Lung (tissue), 11 donors: ENCODE measurements at regions not wholly inside any gene's neighbourhood (a gene's known extent, or its start where the extent isn't known, plus 50 kb on each side); places are given as distances from the start of the nearest gene placed in this dataset.

ENCODE experiments used
- ATAC-seq: fragments of 200-7000 bp; cut with Tn5 transposase; one replicate; pipeline ENCODE4 v1.9.1; 2020; ENCODE audit warnings: moderate number of reproducible peaks; ENCODE audit not compliant: insufficient read depth, low FRiP score
- DNase-seq, 3 donors: peaks; one replicate each; pipeline ENCODE4 v3.0.0-alpha.2; 2013 to 2017
- H3K27ac ChIP-seq, 2 donors: one replicate each; pipeline ENCODE4 v1.5.1; 2013; ENCODE audit warnings: mild to moderate bottlenecking in 2 of 2, moderate library complexity in 2 of 2, control low read depth in 1 of 2, inconsistent platforms in 1 of 2, low read depth in 1 of 2, low read length in 1 of 2
- H3K27me3 ChIP-seq, 3 donors: one replicate each; pipeline ENCODE4 v1.5.1; 2013; ENCODE audit warnings: low read length in 2 of 3; ENCODE audit not compliant: control insufficient read depth in 3 of 3, insufficient read depth in 3 of 3
- H3K36me3 ChIP-seq, 4 donors: one replicate each; pipeline ENCODE4 v1.5.1; 2013; ENCODE audit warnings: low read length in 4 of 4, mild to moderate bottlenecking in 1 of 4, moderate library complexity in 1 of 4; ENCODE audit not compliant: control insufficient read depth in 4 of 4, insufficient read depth in 4 of 4
- H3K4me1 ChIP-seq, 5 donors: one replicate each; pipeline ENCODE4 v1.5.1; 2013; ENCODE audit warnings: low read length in 5 of 5, mild to moderate bottlenecking in 2 of 5, moderate library complexity in 1 of 5; ENCODE audit not compliant: control insufficient read depth in 5 of 5, insufficient read depth in 5 of 5
- H3K4me3 ChIP-seq: one replicate; pipeline ENCODE4 v1.5.1; 2013; ENCODE audit warnings: mild to moderate bottlenecking, control low read depth, moderate library complexity
- H3K9ac ChIP-seq, 2 donors: one replicate each; pipeline ENCODE4 v1.5.1; 2013; ENCODE audit warnings: low read length in 2 of 2, control low read depth in 1 of 2; ENCODE audit not compliant: insufficient read depth in 1 of 2
- H3K9me3 ChIP-seq, 4 donors: one replicate each; pipeline ENCODE4 v1.5.1; 2013; ENCODE audit warnings: low read length in 3 of 4, mild to moderate bottlenecking in 1 of 4, moderate library complexity in 1 of 4; ENCODE audit not compliant: control insufficient read depth in 4 of 4, insufficient read depth in 3 of 4
- CTCF ChIP-seq: IDR thresholded peaks from 2 replicates; pipeline ENCODE4 v1.5.1; 2012; ENCODE audit warnings: mild to moderate bottlenecking; ENCODE audit errors: control extremely low read depth, extremely low read depth
- WGBS, 2 donors: extraction: QIAGEN DNeasy Blood & Tissue Kit; methylation state at CpG; one replicate each; pipeline ENCODE4 v1.1.7; 2013; 5-methylcytosine and 5-hydroxymethylcytosine counted together
- donor health status: control.
- donor health status: control.
- donor health status: Bipolar disorder and iron deficiency.
- donor health status: healthy.
- donor health status: DM: yes; HTN: yes; CAD: no.

- Histone ChIP-seq H3K27me3 (peaks cover 0 to 8% (median 5%) of the 10 kb centered on the region in 3 donors), H3K4me1 (peaks cover 0 to 3% (median 0%) of the 10 kb centered on the region in 5 donors), H3K9ac (no peak overlapping the region), H3K36me3 (no peaks in the 10 kb centered on the region), H3K4me3 (no peak overlapping the region), H3K9me3 (peaks cover 0 to 7% (median 0%) of the 10 kb centered on the region in 4 donors), H3K27ac (no peak overlapping the region)
- ATAC-seq, result no peak
- no peak for TF ChIP-seq CTCF
- 66 to 76% methylated on average over 9 of the region's 9 CpGs for WGBS, 2 donors
- peak in 1 of 3 donors; percentile 48 for DNase-seq
Measured at GRCh38 chr16:86716649-86717048, 138.3 kb downstream of the FOXL1 start.

GRCh38 chr16:86718118-86718517, 139.8 kb downstream of the FOXL1 start:
- ATAC-seq, result no peak
- WGBS, 2 donors, result 33 to 39% methylated on average over 9 of the region's 9 CpGs
- peak in 1 of 3 donors; percentile 37 for DNase-seq

DNA sequence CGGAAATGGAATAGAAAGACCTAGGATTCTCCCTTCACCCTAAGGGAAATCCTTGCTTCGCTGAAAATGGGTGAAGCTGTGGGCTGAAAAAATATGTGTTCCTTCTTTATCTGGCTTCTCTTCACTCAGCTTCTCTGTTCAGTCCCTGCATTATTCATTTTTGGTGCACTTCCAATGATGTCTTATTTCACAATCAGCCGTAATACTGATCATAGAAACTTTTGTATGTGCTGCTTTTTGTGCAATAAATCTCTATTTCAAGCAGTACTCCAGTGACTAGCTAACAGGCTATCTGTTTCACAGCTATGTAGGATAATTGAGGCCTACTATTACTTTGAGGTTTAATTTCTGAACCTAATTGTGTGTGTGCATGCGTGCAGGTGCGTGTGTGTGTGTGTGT, 144.6 kb downstream of the FOXL1 start:
- Histone ChIP-seq H3K36me3 (no peaks in the 10 kb centered on the region), H3K4me3 (no peak overlapping the region), H3K27ac (no peak overlapping the region), H3K9ac (no peak overlapping the region), H3K9me3 (no peaks in the 10 kb centered on the region), H3K4me1 (peaks cover 0 to 9% (median 0%) of the 10 kb centered on the region in 5 donors), H3K27me3 (peaks cover 0 to 2% (median 0%) of the 10 kb centered on the region in 3 donors)
- ATAC-seq (no peak), DNase-seq (peak in 2 of 3 donors; percentile 58 to 85)
- TF ChIP-seq CTCF, result no peak
- 80 to 87% methylated on average over 5 of the region's 5 CpGs for WGBS, 2 donors

More at GRCh38 chr16:86718118-86718517, 139.8 kb downstream of the FOXL1 start:
- Histone ChIP-seq H3K4me1 (peaks cover 0 to 3% (median 0%) of the 10 kb centered on the region in 5 donors), H3K27me3 (no peaks in the 10 kb centered on the region), H3K9me3 (peaks cover 0 to 3% (median 0%) of the 10 kb centered on the region in 4 donors), H3K36me3 (no peaks in the 10 kb centered on the region), H3K9ac (no peak overlapping the region), H3K27ac (no peak overlapping the region), H3K4me3 (no peak overlapping the region)
- no peak for TF ChIP-seq CTCF

DNA sequence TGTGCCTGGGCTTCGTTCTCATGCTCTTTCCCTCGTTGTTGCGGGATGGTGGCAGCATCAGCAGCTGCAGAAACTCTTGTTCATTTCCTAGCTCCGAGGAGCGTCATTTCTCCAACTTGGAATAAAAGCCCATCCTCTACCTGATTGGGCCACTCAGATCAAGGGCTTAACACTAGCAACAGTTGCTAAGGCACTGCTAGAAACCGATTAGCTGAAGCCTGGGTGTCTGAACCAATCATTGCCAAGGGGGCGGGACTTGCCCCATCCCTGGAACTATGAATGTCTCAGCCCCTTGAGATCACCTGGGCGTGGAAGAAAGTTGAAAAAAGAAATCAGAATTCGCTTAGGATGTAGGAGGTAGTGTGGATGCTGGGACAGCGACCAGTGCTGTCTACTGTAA, 145.3 kb downstream of the FOXL1 start:
- no peak overlapping the region for H3K4me3 ChIP-seq
- peaks cover 0 to 3% (median 0%) of the 10 kb centered on the region in 4 donors for H3K9me3 ChIP-seq
- peaks cover 0 to 2% (median 0%) of the 10 kb centered on the region in 3 donors for H3K27me3 ChIP-seq
- TF ChIP-seq CTCF, result no peak
- H3K9ac ChIP-seq, result no peak overlapping the region
- DNase-seq, result no peak
- H3K4me1 ChIP-seq, result peaks cover 0 to 6% (median 0%) of the 10 kb centered on the region in 5 donors
- no peak overlapping the region for H3K27ac ChIP-seq
- no peak for ATAC-seq
- no peaks in the 10 kb centered on the region for H3K36me3 ChIP-seq
- WGBS, 2 donors, result 83 to 84% methylated on average over 10 of the region's 10 CpGs
